ENCODE measurements at regions not wholly inside any gene's neighbourhood (a gene's known extent, or its start where the extent isn't known, plus 50 kb on each side); places are given as distances from the start of the nearest gene placed in this dataset.

DNA sequence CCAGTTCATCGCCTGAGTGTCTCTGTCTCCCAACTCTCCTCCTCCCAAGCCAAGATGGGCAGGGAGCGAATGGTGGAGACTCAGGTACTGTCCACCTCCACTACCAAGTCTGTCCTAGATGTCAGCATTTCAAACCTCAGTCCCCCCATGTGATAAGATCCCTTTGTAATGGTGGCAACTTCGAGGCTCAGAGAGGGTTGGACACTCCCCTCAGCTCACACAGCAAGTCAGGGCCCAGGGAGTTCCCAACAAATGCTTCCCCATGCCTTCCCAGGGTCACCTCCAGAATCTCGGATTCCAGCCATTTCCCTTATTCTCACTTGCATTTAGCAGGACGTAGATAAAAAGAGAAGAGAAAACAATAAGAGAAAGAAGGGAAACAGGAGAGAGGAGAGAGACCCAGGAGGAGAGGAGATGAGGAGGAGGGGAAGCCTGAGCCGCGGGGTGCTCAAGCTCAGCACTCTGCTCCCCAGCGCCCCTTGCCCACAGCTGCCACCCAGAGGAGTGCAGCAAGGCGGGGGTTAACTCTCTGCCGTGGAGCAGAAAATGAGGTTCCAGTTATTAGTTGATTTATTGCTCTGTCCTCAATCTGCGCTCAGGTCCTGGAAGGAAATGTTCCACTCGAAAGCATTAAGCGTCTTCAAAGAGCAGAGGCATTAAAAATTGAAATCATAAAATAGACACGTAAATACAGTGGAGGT is 84.1 kb upstream of the LINGO1 start:
- no peak overlapping the region for H3K4me3 ChIP-seq (ENCODE audit: low read depth, low read length)

- no peak overlapping the region for H3K4me3 ChIP-seq (ENCODE audit: low read depth, low read length)
Measured at GRCh38 chr15:77715860-77716259, 83.1 kb upstream of the LINGO1 start.

DNA sequence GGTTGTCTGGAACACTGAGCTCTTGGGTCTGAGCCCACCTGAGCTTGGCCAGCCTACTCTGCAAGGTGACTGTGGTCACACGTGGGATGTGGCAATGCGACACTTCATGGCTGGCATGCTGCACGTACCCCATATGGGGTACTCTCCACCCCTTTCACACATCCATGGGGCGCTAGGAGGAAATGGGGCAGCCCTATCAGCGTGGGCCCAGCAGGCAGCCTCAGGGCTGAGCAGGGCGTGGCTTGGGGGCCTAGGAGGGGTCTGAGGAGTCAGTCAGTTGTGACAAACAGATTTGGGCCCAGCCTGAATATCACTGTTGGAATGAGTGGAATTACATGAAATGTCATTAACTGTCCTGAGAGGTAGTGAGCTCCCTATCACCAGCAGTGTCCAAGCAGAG is 82.3 kb upstream of the LINGO1 start:
- H3K4me3 ChIP-seq (ENCODE audit: low read depth, low read length): no peak overlapping the region

DNA sequence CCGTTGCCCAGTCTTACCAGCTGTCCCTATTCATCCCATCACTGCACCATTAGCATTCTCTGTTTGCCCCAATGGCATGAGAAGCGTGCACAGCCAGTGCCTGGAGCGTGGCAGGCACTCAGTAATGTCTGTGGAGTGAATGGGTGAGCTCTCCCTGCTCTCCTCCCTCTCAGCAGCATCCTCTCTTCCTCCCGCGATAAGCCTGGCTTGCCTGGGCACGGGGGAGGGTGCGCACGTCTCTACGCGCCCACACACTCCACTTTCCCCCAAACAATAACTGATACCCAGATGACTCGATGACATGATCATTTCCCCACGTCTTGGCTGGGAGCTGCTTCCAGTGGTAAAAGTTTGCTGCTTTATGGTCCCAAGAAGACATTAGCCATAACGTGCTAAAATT is 81.8 kb upstream of the LINGO1 start:
- no peak overlapping the region for H3K4me3 ChIP-seq (ENCODE audit: low read depth, low read length)

DNA sequence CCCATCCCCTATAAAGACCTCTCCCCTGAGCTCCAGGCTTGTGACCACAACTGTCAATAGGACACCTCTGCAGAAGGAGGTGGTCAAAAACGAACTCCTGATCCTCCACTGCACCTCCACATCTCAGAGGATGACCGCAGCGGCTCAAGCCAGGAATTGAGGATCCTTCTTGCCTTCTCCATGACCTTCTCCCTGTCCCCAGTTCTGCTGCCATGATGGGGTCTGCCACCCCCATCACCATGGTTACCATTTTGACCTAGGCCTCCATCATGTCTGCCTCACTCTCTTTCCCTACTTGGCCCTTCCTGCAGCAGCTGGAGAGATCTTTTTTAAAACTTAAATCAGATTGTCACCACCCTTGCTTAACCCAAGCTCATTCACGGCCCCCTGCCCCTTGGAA is 81.3 kb upstream of the LINGO1 start:
- no peak overlapping the region for H3K4me3 ChIP-seq (ENCODE audit: low read depth, low read length)

DNA sequence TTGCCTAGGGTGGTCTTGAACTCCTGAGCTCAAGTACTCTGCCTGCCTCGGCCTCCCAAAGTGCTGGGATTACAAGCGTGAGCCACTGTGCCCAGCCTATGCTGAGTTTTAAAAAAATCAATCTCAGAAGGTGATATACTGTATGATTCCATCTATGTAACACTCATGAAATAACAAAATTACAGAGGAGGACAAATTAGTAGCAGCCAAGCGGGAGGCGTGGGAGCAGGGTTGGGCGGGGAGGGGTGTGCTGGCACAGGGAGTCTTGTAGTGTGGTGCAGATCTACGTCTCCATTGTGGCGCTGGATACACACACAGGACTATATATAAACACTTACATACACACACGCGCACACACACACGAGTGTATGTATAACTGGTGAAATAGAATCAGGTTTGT is 80.6 kb upstream of the LINGO1 start:
- H3K4me3 ChIP-seq (ENCODE audit: low read depth, low read length): no peak overlapping the region

GRCh38 chr15:77712438-77712837 is 79.7 kb upstream of the LINGO1 start:
- H3K4me3 ChIP-seq (ENCODE audit: low read depth, low read length): no peak overlapping the region

DNA sequence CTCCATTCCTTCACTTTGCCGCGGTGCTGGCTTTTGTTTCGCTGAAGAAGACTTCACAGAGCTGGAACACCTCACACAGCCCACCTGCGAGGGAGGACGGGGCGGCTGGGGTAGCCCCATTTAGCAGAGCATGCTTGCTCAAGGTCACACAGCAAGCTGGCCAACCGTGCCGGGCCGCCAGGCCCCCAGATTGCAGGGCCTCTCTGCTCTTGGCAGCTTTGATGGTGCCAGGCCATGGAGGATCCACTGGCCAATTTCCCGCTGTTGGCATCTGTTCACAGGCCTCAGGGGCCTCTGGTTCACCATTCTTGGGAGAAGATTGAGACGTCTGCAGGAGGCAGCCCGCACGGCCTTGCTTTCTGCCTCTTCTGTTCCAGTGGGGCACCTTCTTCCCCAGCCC is 77.9 kb upstream of the LINGO1 start:
- no peak overlapping the region for H3K4me3 ChIP-seq (ENCODE audit: low read depth, low read length)

DNA sequence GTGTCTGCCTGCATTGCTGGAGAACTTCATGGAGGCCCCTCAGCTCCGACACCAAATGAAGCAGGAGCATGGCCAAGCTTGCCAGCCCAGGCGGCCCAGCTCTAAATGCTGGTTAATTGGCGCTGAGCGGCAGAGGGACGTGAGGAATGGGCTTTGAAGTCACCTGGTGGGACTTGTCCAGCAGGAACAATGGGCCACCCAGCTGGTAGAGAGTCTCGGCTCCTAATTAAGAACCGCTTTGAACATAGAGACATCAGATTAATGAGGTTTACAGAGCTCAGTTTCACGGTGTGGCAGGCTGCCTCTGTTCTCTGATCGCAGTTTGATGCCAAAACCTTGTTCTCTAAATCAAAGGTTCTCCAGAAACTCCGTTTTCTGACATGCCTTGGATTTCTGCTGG is 77.5 kb upstream of the LINGO1 start:
- H3K4me3 ChIP-seq (ENCODE audit: low read depth, low read length): no peak overlapping the region

DNA sequence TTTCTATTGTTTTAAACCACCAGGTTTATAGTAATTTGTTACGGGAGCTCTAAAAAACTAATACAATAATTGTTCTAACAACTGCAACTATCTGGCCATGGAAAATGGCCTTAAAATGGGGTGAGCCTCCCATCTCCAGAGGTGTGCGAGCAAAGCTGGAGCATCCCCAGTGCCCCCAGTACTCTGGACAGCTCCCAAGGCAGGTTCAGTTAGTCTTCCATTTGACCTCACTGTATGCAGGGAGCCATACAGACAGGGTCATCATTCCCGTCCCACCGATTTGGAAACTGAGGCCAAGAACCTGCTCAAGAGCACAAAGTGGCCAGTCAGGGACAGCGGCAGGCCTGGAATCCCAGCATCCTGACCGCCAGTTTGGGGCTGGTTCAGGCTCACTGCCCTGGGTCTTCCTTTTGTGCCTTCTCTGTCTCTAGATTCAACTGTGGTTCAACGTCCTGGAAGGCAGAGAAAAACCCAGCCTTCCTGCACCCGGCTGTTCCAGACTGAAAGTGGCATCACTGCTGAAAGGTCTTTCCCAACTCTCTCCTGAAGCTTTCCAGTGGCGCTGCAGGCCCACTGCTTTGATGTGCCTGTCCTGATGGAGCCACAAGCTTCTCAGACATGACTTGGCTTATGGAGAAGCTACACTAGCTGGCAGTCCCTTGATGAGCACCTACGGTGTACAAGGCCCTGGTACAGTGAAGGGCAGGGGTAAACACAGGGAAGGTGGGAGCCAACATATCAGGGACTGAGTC is 76.6 kb upstream of the LINGO1 start:
- no peak overlapping the region for H3K4me3 ChIP-seq (ENCODE audit: low read depth, low read length)

DNA sequence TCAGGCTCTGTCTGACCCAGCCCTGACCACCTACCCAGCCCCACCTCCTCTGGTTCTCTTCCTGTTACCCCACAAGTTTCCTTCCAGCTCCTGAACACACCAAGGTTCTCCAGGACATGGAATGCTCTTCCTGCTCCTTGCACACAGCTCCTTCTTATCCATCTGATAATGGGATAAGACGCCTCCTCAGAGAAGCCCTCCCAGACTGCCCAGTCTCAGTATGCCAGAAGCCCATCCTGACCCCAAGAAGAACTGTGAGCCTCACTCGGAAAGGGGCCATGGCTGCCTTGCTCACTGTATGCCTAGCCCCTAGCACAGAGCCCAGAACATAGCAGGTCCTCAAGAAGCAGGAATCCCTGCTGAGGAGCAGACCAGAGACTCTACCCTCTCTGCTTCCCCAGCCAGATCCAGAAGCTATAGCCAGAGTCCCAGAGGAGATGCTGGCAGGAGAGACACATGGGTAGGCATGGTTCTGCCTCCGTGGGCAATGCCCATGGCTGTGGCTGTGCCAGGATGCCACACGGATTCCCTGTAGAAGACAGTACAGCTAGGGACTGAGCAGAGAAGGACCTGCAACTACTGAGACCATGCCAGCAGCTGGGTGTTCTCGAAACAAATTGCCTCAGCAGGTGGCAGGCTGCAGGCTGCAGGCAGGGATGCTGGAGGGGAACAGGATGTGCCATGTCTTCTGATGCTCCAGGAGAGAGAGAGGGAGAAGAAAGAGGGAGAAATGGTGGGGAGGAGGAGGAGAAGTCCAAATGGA is 74.0 kb upstream of the LINGO1 start:
- no peak overlapping the region for H3K4me3 ChIP-seq (ENCODE audit: low read depth, low read length)

DNA sequence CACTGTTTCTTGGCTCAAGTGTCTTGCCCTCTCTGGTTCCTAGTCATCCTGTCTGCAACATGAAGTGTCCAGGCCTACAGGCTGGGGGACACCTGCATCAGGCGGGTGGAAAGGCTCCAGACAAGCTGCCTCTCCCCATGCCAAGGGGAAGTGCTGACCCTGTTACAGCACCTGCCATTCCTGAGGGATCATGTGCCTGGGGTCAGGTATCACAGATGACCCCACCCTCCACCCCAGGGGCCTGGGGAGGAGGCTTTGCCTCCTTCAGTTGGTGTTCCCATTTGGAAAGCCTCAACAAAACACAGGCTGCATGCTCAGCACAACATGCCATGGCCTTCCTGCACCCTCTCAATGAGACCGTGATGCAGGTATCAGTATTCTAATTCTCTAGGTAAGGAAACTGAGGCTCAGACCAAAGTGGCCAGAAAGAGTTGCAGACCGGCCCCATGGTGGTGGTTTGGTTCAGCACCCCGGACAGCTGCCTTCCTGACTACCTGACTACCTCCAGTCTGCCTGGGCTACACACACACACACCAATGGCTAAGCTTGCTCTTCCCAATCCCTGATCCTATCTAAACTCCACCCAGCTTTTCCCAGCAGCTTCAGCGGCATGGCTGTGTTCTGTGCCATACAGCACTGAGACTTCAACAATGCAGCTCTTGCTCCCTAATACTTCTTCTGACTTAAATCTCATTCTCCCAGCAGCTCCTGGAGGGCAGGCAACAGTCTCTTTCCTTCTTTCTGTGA is 69.7 kb upstream of the LINGO1 start:
- no peak overlapping the region for H3K4me3 ChIP-seq (ENCODE audit: low read depth, low read length)

- no peak overlapping the region for H3K4me3 ChIP-seq (ENCODE audit: low read depth, low read length)
Measured at GRCh38 chr15:77698481-77698880, 65.8 kb upstream of the LINGO1 start.

DNA sequence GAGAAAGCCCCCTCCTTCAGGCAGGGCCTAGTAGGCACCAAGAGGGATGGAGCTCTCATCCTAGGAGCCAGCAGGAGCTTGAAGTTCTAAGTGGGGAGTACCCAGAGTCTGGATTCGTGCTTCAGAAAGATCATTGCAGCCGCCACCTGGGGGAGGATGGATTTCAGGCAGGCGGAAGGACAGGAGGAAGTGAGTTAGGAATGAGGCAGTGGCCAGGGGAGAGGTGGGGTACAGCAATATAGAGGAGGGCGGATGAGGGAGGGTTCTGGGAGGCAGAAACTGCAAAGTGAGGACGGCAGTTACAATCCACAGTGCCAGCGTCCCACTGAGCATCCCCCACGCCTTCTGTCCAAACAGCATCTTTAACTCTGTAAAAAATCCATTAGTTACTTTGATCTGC is 65.2 kb upstream of the LINGO1 start:
- no peak overlapping the region for H3K4me3 ChIP-seq (ENCODE audit: low read depth, low read length)

DNA sequence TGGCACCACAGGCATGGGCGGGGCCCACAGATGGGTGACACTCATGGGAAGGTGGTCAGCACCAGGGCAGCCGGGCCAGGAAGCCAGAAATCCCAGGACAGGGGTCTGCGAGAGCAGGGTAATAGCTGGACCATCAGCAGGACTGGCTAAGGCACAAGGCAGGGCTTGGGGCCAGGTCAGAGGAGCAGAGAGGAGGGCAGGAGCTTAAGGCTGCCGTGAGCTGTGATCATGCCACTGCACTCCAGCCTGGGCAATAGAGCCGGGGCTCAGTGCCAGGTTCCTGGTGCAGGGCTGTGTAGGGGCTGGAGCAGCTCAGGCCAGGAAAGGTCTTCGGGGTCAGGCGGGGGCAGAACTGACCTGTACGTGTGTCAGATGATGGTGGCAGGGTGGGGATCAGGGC is 64.2 kb upstream of the LINGO1 start:
- no peak overlapping the region for H3K4me3 ChIP-seq (ENCODE audit: low read depth, low read length)

- H3K4me3 ChIP-seq (ENCODE audit: low read depth, low read length): no peak overlapping the region
Measured at GRCh38 chr15:77695961-77696582, 63.4 kb upstream of the LINGO1 start.

DNA sequence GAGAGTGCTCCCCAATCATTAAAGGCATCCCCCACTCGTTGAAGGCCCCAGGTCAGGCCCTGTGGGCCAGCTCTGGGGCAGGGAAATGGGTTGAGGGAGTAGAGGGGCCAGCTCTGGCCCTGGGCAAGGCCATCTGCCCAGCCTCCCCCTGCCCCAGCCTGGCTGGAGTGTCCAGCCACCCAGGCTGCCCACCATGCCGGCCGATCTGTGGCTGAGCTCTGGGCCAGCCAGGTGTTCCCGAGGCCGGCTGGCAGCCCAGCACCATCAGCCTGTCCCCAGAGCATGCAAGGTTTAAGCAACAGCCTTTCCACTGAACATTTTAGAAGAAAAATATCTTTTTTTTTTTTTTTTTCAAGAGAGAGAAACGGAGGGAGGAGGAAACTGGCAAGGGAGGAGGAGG is 62.8 kb upstream of the LINGO1 start:
- no peak overlapping the region for H3K4me3 ChIP-seq (ENCODE audit: low read depth, low read length)

DNA sequence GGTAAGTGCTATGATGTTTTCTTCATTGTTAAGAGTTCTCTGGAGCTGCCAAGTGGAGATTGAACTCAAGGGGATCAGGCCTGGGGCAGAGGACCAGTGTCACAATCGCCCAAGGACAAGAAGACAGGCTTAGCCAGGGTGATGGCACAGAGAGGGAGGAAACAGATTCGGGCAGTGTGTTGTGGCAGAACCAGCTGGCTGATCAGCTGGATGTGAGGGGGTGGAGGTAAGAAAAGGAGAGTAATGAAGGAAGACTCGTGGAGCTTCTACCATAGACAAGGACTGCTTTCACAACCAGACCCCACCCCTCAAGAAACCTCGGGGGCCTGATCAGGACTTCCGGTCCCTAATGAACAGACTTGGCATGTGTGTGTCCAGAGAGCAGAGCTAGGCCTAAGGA is 60.9 kb upstream of the LINGO1 start:
- H3K4me3 ChIP-seq (ENCODE audit: low read depth, low read length): no peak overlapping the region

DNA sequence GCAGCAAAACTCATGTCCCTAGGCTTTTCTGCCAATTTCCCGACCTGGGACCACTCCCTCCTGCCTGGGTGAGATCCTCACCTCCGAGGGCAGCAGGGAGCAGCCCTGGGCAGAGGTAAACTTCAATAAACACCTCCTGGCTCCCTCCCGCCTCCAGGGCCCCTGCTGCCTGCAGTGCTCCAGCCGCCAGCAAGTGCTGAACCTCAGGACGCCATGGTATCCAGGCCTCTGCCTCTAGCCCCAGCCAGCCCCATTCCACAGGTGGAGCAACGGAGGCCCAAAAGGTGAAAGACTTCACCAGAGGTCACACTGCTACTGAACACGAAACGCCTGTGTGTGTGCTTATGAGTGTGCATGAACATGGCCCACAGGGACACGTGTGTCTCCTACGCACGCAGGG is 59.9 kb upstream of the LINGO1 start:
- H3K4me3 ChIP-seq (ENCODE audit: low read depth, low read length): no peak overlapping the region

DNA sequence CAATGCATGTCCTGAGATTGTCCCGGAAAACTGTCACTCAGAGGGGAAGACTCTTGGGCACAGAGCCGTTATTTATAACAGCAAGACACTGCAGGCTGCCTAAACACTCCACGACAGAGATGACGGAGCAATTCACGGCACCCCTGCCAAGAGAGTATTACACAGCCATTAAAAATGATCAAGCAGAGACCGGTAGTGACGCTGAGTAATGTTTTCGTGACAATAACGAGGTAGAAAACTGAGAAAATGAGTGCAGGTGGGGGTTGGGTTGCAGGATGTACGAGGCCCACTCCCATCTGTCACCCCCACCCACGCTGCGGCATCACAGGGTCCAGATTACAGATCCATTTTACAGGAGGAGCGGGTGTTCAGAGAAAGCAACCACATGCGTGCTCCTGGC is 58.9 kb upstream of the LINGO1 start:
- no peak overlapping the region for H3K4me3 ChIP-seq (ENCODE audit: low read depth, low read length)

GRCh38 chr15:77689821-77690220 is 57.1 kb upstream of the LINGO1 start:
- no peak overlapping the region for H3K4me3 ChIP-seq (ENCODE audit: low read depth, low read length)
